HG03354 (cell line): ENCODE measurements at regions not wholly inside any gene's neighbourhood (a gene's known extent, or its start where the extent isn't known, plus 50 kb on each side); places are given as distances from the start of the nearest gene placed in this dataset.
"Not testable (repeated sequence)": the region's sequence is repeated elsewhere in the genome, so short reads cannot be mapped to it uniquely, and the experiment has no call there.

ENCODE experiments used
- ATAC-seq: cut with Tn5 transposase; IDR thresholded peaks from one replicate; pipeline ENCODE4 v1.9.1; 2021; ENCODE audit warnings: mild to moderate bottlenecking; ENCODE audit not compliant: unreplicated experiment, poor library complexity, severe bottlenecking

- no peak for ATAC-seq
Measured at GRCh38 chr12:38384816-38385378, 68.3 kb downstream of the ALG10B start.

GRCh38 chr12:38385486-38385885 lies 68.9 kb downstream of the ALG10B start:
- ATAC-seq: no peak

GRCh38 chr12:38386205-38386985 lies 69.8 kb downstream of the ALG10B start:
- peak; percentile 44 for ATAC-seq

GRCh38 chr12:38389614-38390013 lies 73.0 kb downstream of the ALG10B start:
- ATAC-seq: no peak

- ATAC-seq: no peak
Measured at GRCh38 chr12:38391007-38391406, 74.4 kb downstream of the ALG10B start.

- no peak for ATAC-seq
Measured at GRCh38 chr12:38392554-38393144, 76.1 kb downstream of the ALG10B start.

GRCh38 chr12:38399711-38400206 lies 83.2 kb downstream of the ALG10B start:
- ATAC-seq: no peak

- no peak for ATAC-seq
Measured at GRCh38 chr12:38402811-38403210, 86.2 kb downstream of the ALG10B start.

- no peak for ATAC-seq
Measured at GRCh38 chr12:38409511-38409910, 92.9 kb downstream of the ALG10B start.

- ATAC-seq: no peak
Measured at GRCh38 chr12:38411426-38411825, 94.9 kb downstream of the ALG10B start.

GRCh38 chr12:38411946-38412345 lies 95.4 kb downstream of the ALG10B start:
- ATAC-seq: no peak

- no peak for ATAC-seq
Measured at GRCh38 chr12:38417101-38417500, 100.5 kb downstream of the ALG10B start.

GRCh38 chr12:38424436-38424835 lies 107.9 kb downstream of the ALG10B start:
- ATAC-seq: no peak

GRCh38 chr12:38427442-38427841 lies 110.9 kb downstream of the ALG10B start:
- no peak for ATAC-seq

- ATAC-seq: no peak
Measured at GRCh38 chr12:38431921-38432320, 115.3 kb downstream of the ALG10B start.

GRCh38 chr12:38441871-38442281 lies 125.3 kb downstream of the ALG10B start:
- not testable (repeated sequence) for ATAC-seq

GRCh38 chr12:38445040-38445439 lies 128.5 kb downstream of the ALG10B start:
- ATAC-seq: no peak

GRCh38 chr12:38448991-38449390 lies 132.4 kb downstream of the ALG10B start:
- no peak for ATAC-seq

- ATAC-seq: no peak
Measured at GRCh38 chr12:38456537-38457120, 140.1 kb downstream of the ALG10B start.

- ATAC-seq: no peak
Measured at GRCh38 chr12:38465020-38465419, 148.4 kb downstream of the ALG10B start.

- no peak for ATAC-seq
Measured at GRCh38 chr12:38469715-38470114, 153.1 kb downstream of the ALG10B start.
